ENCODE measurements at regions not wholly inside any gene's neighbourhood (a gene's known extent, or its start where the extent isn't known, plus 50 kb on each side); places are given as distances from the start of the nearest gene placed in this dataset.

- Histone ChIP-seq H3K9me3 (no peaks in the 10 kb centered on the region), H3K36me3 (no peaks in the 10 kb centered on the region), H3K27ac (no peak overlapping the region), H3K4me3 (no peak overlapping the region), H3K4me1 (no peaks in the 10 kb centered on the region), H3K27me3 (no peaks in the 10 kb centered on the region)
- DNase-seq (no peak), ATAC-seq (no peak)
- intact Hi-C loops (cut with DNase I): no loop called here
- 59 to 70% (median 63%) methylated on average over 3 of the region's 3 CpGs for WGBS, 4 donors
- no peak for TF ChIP-seq POLR2A (IDR thresholded peaks at IDR 0.05)
- no peak for TF ChIP-seq CTCF (IDR thresholded peaks at IDR 0.05)
These were observed 438.0 kb downstream of the ETV1 start for GRCh38 chr7:13551503-13551902.

GRCh38 chr7:13560441-13560840 lies 429.0 kb downstream of the ETV1 start:
- H3K4me1 ChIP-seq: peaks cover 0 to 2% (median 0%) of the 10 kb centered on the region in 12 donors
- intact Hi-C loops (cut with DNase I): no loop called here
- no peaks in the 10 kb centered on the region for H3K9me3 ChIP-seq
- no peaks in the 10 kb centered on the region for H3K36me3 ChIP-seq
- H3K27me3 ChIP-seq: no peaks in the 10 kb centered on the region
- no peak overlapping the region for H3K27ac ChIP-seq
- TF ChIP-seq POLR2A (IDR thresholded peaks at IDR 0.05): no peak
- TF ChIP-seq CTCF (IDR thresholded peaks at IDR 0.05): no peak
- H3K4me3 ChIP-seq: no peak overlapping the region
- ATAC-seq (no peak), DNase-seq (no peak)

GRCh38 chr7:13563257-13563656 lies 426.2 kb downstream of the ETV1 start:
- no peaks in the 10 kb centered on the region for H3K9me3 ChIP-seq
- no peak for ATAC-seq
- DNase-seq: no peak
- no peak overlapping the region for H3K4me3 ChIP-seq
- TF ChIP-seq CTCF (IDR thresholded peaks at IDR 0.05) (no peak), POLR2A (IDR thresholded peaks at IDR 0.05) (no peak)
- H3K36me3 ChIP-seq: no peaks in the 10 kb centered on the region
- H3K27me3 ChIP-seq: no peaks in the 10 kb centered on the region
- WGBS, 4 donors: 81 to 93% (median 84%) methylated on average over 3 of the region's 3 CpGs
- peaks cover 0 to 2% (median 0%) of the 10 kb centered on the region in 12 donors for H3K4me1 ChIP-seq
- H3K27ac ChIP-seq: no peak overlapping the region
- intact Hi-C loops (cut with DNase I): no loop called here

GRCh38 chr7:13563680-13564079 lies 425.8 kb downstream of the ETV1 start:
- no peak for TF ChIP-seq CTCF (IDR thresholded peaks at IDR 0.05)
- TF ChIP-seq POLR2A (IDR thresholded peaks at IDR 0.05): no peak
- Histone ChIP-seq H3K4me1 (peaks cover 0 to 2% (median 0%) of the 10 kb centered on the region in 12 donors), H3K4me3 (no peak overlapping the region), H3K27ac (no peak overlapping the region), H3K27me3 (no peaks in the 10 kb centered on the region), H3K36me3 (no peaks in the 10 kb centered on the region), H3K9me3 (no peaks in the 10 kb centered on the region)
- DNase-seq (peak in 1 of 5 donors; percentile 9), ATAC-seq (no peak)
- intact Hi-C loops (cut with DNase I): no loop called here
- WGBS, 4 donors: 62 to 69% (median 64%) methylated on average over 5 of the region's 5 CpGs

Data from heart left ventricle (tissue), 16 donors.